K562 (cell line): ENCODE measurements at regions not wholly inside any gene's neighbourhood (a gene's known extent, or its start where the extent isn't known, plus 50 kb on each side); places are given as distances from the start of the nearest gene placed in this dataset.

Experiments used
- ATAC-seq: fragments of 200-7000 bp; cut with Tn5 transposase; 3 replicates; pipeline ENCODE4 v1.9.1; 2020; ENCODE audit warnings: moderate library complexity
- BruUV-seq: library from RNA; stranded (reverse); fragments of 400-500 nt; replicated peaks from 2 replicates; lab custom pipeline; 2021; lab: Mats Ljungman, UMichigan
- CTCF ChIA-PET: fragments of 300-600 bp; formaldehyde crosslinking; extraction: SDS; loops from one replicate; lab custom pipeline; 2021; ENCODE audit warnings: low intra/inter-chr PET ratio; lab: Yijun Ruan, JAX
- POLR2A ChIA-PET: fragments of 300-600, 350-650 bp; sonication (Branson Sonifier 250); formaldehyde crosslinking; extraction: SDS; loops from one replicate; lab custom pipeline; 2021; ENCODE audit warnings: antibody characterized with exemption, inconsistent platforms; lab: Yijun Ruan, JAX
- DNase-seq, 4 experiments: peaks; one replicate each; pipeline versions ENCODE4 v3.0.0 to v3.0.0-alpha.2; 2011 to 2018; ENCODE audit warnings: low spot score in 3 of 4, mixed read lengths in 3 of 4; ENCODE audit errors: extremely low read depth in 1 of 4
- FAIRE-seq: peaks from 2 replicates; lab custom pipeline; 2011; peaks lifted over from hg19 to GRCh38; lab: Jason Lieb, UNC
- H2AFZ ChIP-seq: 2 replicates; pipeline ENCODE4 v1.6.0; 2011; ENCODE audit warnings: low read depth, low read length, control low read depth, inconsistent platforms
- H3K27ac ChIP-seq: fragments of 200-600 bp; 3 replicates; pipeline ENCODE4 v1.8.0; 2011; ENCODE audit warnings: low read depth, mild to moderate bottlenecking, control low read depth, inconsistent platforms, low read length, moderate library complexity, mixed read lengths; ENCODE audit errors: extremely low read depth
- H3K27me3 ChIP-seq, 2 experiments: fragments of 300-600 bp in 1 of 2; 2 replicates in 1 of 2; 3 replicates in 1 of 2; pipeline versions ENCODE4 v1.6.0 to v1.8.0; 2011; ENCODE audit warnings: inconsistent platforms in 2 of 2, low read length in 2 of 2, mild to moderate bottlenecking in 1 of 2, mixed read lengths in 1 of 2, moderate library complexity in 1 of 2; ENCODE audit not compliant: control insufficient read depth in 2 of 2, insufficient read depth in 2 of 2
- H3K36me3 ChIP-seq: fragments of 300-600 bp; 3 replicates; pipeline ENCODE4 v1.8.0; 2011; ENCODE audit warnings: mild to moderate bottlenecking, low read length, inconsistent platforms; ENCODE audit not compliant: control insufficient read depth, insufficient read depth
- H3K4me1 ChIP-seq, 2 experiments: fragments of 200-600 bp in 1 of 2; replicated peaks in 1 of 2; 2 replicates in 1 of 2; 3 replicates in 1 of 2; pipeline versions ENCODE4 v1.5.1 to v1.8.0; 2011; ENCODE audit warnings: inconsistent platforms in 2 of 2, low read length in 2 of 2, mild to moderate bottlenecking in 1 of 2, mixed read lengths in 1 of 2, moderate library complexity in 1 of 2; ENCODE audit not compliant: control insufficient read depth in 2 of 2, insufficient read depth in 2 of 2
- H3K4me2 ChIP-seq: 2 replicates; pipeline ENCODE4 v1.6.1; 2011; ENCODE audit warnings: low read length, control low read depth, inconsistent platforms, mixed read lengths; ENCODE audit not compliant: insufficient read depth
- H3K4me3 ChIP-seq: fragments of 200-600 bp; sonication (generic), shearing (Covaris generic); 2 replicates; pipeline ENCODE4 v1.5.1; 2016; ENCODE audit warnings: control low read depth, inconsistent platforms
- H3K79me2 ChIP-seq: fragments of 200-600 bp; 3 replicates; pipeline ENCODE4 v1.8.0; 2011; ENCODE audit warnings: low read length, inconsistent platforms; ENCODE audit not compliant: control insufficient read depth, insufficient read depth
- H3K9ac ChIP-seq, 2 experiments: 2 replicates each; pipeline versions ENCODE4 v1.6.0 to v1.6.1; 2011; ENCODE audit warnings: low read depth in 2 of 2, low read length in 2 of 2, control low read depth in 1 of 2, inconsistent platforms in 1 of 2, mild to moderate bottlenecking in 1 of 2, mixed read lengths in 1 of 2; ENCODE audit not compliant: insufficient read depth in 1 of 2
- H3K9me1 ChIP-seq: one replicate; pipeline ENCODE4 v1.6.0; 2011; ENCODE audit warnings: inconsistent platforms, mild to moderate bottlenecking, low read length, moderate library complexity; ENCODE audit not compliant: control insufficient read depth, insufficient read depth
- H3K9me3 ChIP-seq: replicated peaks from 2 replicates; pipeline ENCODE4 v1.5.1; 2011; ENCODE audit warnings: low read depth, low read length, inconsistent platforms; ENCODE audit not compliant: control insufficient read depth, insufficient read depth
- H4K20me1 ChIP-seq: replicated peaks from 2 replicates; pipeline ENCODE4 v1.6.1; 2011; ENCODE audit warnings: low read length, inconsistent platforms, mixed read lengths; ENCODE audit not compliant: control insufficient read depth, insufficient read depth
- BRD4 ChIP-seq: fragments of 200-600 bp; sonication (generic); IDR thresholded peaks from 2 replicates; pipeline ENCODE4 v1.6.1; 2017; ENCODE audit warnings: inconsistent platforms
- DMBX1 ChIP-seq: fragments of 250-450 bp; sonication (Bioruptor Pico); IDR thresholded peaks from 2 replicates; pipeline ENCODE4 v1.8.0; 2022; ENCODE audit warnings: inconsistent platforms, mild to moderate bottlenecking, moderate library complexity, borderline replicate concordance
- E4F1 ChIP-seq: fragments of 250-450 bp; sonication (Bioruptor Pico); IDR thresholded peaks from 2 replicates; pipeline ENCODE4 v1.5.0; 2021; ENCODE audit warnings: mild to moderate bottlenecking, borderline replicate concordance
- EWSR1 ChIP-seq: fragments of 450-650 bp; IDR thresholded peaks from 2 replicates; pipeline ENCODE4 v1.6.1; 2018; ENCODE audit warnings: borderline replicate concordance, mild to moderate bottlenecking, low read depth, moderate library complexity; ENCODE audit not compliant: partially characterized antibody
- HNRNPH1 ChIP-seq: fragments of 200-400 bp; formaldehyde crosslinking; optimal IDR thresholded peaks from 2 replicates; pipeline ENCODE3; 2017; ENCODE audit warnings: low read depth, mild to moderate bottlenecking, low read length, moderate library complexity
- LEF1 ChIP-seq: fragments of 450-650 bp; IDR thresholded peaks from 2 replicates; pipeline ENCODE4 v1.6.1; 2016; ENCODE audit warnings: mild to moderate bottlenecking
- PHTF2 ChIP-seq: fragments of 250-450 bp; sonication (Bioruptor Pico); IDR thresholded peaks from 2 replicates; pipeline ENCODE4 v1.5.0; 2021; ENCODE audit warnings: mild to moderate bottlenecking
- STAT6 ChIP-seq: sonication (generic); formaldehyde crosslinking; IDR thresholded peaks from 2 replicates; pipeline ENCODE4 v1.8.1; 2023; ENCODE audit warnings: mild to moderate bottlenecking, missing genetic modification reagents
- ZBTB11 ChIP-seq, 3 experiments: fragments of 200-800 bp in 1 of 3; fragments of 250-450 bp in 1 of 3; fragments of 450-650 bp in 1 of 3; sonication (Bioruptor Pico) in 1 of 3; sonication (Bioruptor generic) in 1 of 3; formaldehyde crosslinking in 1 of 3; IDR thresholded peaks; 2 replicates each; pipeline versions ENCODE4 v1.6.1 to v1.8.0; 2016 to 2022; ENCODE audit warnings: mild to moderate bottlenecking in 2 of 3, missing genetic modification characterization in 2 of 3, missing compliant biosample characterization in 1 of 3, moderate library complexity in 1 of 3
- ZNF512 ChIP-seq: IDR thresholded peaks from 2 replicates; pipeline ENCODE4 v1.6.1; 2016; ENCODE audit warnings: missing genetic modification characterization, missing compliant biosample characterization
- ZNF695 ChIP-seq: fragments of 450-650 bp; formaldehyde crosslinking; IDR thresholded peaks from 2 replicates; pipeline ENCODE4 v1.4.0; 2020; ENCODE audit warnings: mild to moderate bottlenecking, moderate library complexity
- ZSCAN32 ChIP-seq: fragments of 450-650 bp; formaldehyde crosslinking; IDR thresholded peaks from 2 replicates; pipeline ENCODE4 v1.4.0; 2020; ENCODE audit warnings: mild to moderate bottlenecking, moderate library complexity
- WGBS: fragments of 100-300 bp; shearing (Covaris generic); methylation state at CpG from one replicate; pipeline ENCODE4 v1.1.6; 2016; ENCODE audit warnings: low coverage, mixed read lengths; ENCODE audit not compliant: insufficient coverage; ENCODE audit errors: missing lambda C conversion rate; 5-methylcytosine and 5-hydroxymethylcytosine counted together
- in situ Hi-C: fragments of 300-500 bp; cut with MboI; formaldehyde crosslinking; loops from 4 replicates; pipeline ENCODE4 v1.15.0; 2018; ENCODE audit warnings: inconsistent platforms, mixed read lengths
- intact Hi-C: fragments of 100-400 bp; cut with micrococcal nuclease; formaldehyde crosslinking; loops from 2 replicates; pipeline ENCODE4 v1.14.2; 2022

- under 1% methylated on average over 8 of the region's 8 CpGs for WGBS
- DNase-seq (no peak), ATAC-seq (no peak), FAIRE-seq (no peak)
- no peaks in the 10 kb centered on the region for H3K79me2 ChIP-seq
- H3K36me3 ChIP-seq: no peaks in the 10 kb centered on the region
- H3K27me3 ChIP-seq: no peaks in the 10 kb centered on the region
- intact Hi-C loops: no loop called here
- H3K4me1 ChIP-seq: no peaks in the 10 kb centered on the region
- H3K9me3 ChIP-seq: no peaks in the 10 kb centered on the region
- H4K20me1 ChIP-seq: no peaks in the 10 kb centered on the region
- no peak overlapping the region for H2AFZ ChIP-seq
- H3K9ac ChIP-seq: no peak overlapping the region
- no peak overlapping the region for H3K4me3 ChIP-seq
- POLR2A ChIA-PET: no interaction called here
- in situ Hi-C loops: no loop called here
- CTCF ChIA-PET: no interaction called here
- no TSS peak for BruUV-seq
- no peak overlapping the region for H3K4me2 ChIP-seq
- no peaks in the 10 kb centered on the region for H3K9me1 ChIP-seq
- H3K27ac ChIP-seq: no peak overlapping the region
- TF ChIP-seq E4F1 (no peak), LEF1 (no peak), BRD4 (no peak), STAT6 (CRISPR knock-in tag) (no peak), ZNF695 (CRISPR knock-in tag) (no peak), ZBTB11 (CRISPR knock-in tag; IDR thresholded peaks at IDR 0.05) (no peak), ZNF512 (tag) (no peak), PHTF2 (no peak), EWSR1 (no peak), HNRNPH1 (no peak), DMBX1 (CRISPR knock-in tag) (no peak), ZSCAN32 (CRISPR knock-in tag) (no peak)
Observed at GRCh38 chr6:51477711-51478311, 609.6 kb downstream of the PKHD1 start.
